ENCODE measurements at regions not wholly inside any gene's neighbourhood (a gene's known extent, or its start where the extent isn't known, plus 50 kb on each side); places are given as distances from the start of the nearest gene placed in this dataset.

GRCh38 chr2:51919395-51919794 lies 887.5 kb upstream of the NRXN1 start (continued):
- TF ChIP-seq ZNF462 (CRISPR knock-in tag; IDR thresholded peaks at IDR 0.05) (no peak), EZH2phosphoT487 (IDR thresholded peaks at IDR 0.05; ENCODE audit: unreplicated experiment) (no peak), ZNF331 (CRISPR knock-in tag; IDR thresholded peaks at IDR 0.05; ENCODE audit: low read depth) (no peak), ZNF114 (CRISPR knock-in tag; IDR thresholded peaks at IDR 0.05) (no peak), CREB1 (CRISPR knock-in tag; IDR thresholded peaks at IDR 0.05; ENCODE audit: low read depth) (no peak), CTCF (conservative IDR thresholded peaks at IDR 0.05; ENCODE audit: low read depth in 2 of 2) (no peak), JUNB (IDR thresholded peaks at IDR 0.05; ENCODE audit: unreplicated experiment) (no peak), POLR2AphosphoS5 (IDR thresholded peaks at IDR 0.05; ENCODE audit: low read depth) (no peak)

GRCh38 chr2:51918113-51918512 lies 886.2 kb upstream of the NRXN1 start:
- H3K4me2 ChIP-seq = no peak overlapping the region
- no peaks in the 10 kb centered on the region for H3K79me2 ChIP-seq (replicated peaks; ENCODE audit: insufficient read depth)
- Mint-ChIP-seq H3K9me3 (peaks cover 28% of the 10 kb centered on the region), H3K4me3 (no peak overlapping the region), H3K27ac (no peak overlapping the region), H3K4me1 (no peaks in the 10 kb centered on the region), H3K36me3 (ENCODE audit: low read depth) (peaks cover 11% of the 10 kb centered on the region; the same call in 2 of the 3 replicates), H3K27me3 (ENCODE audit: insufficient read depth, low read depth, poor library complexity) (peaks cover 2% of the 10 kb centered on the region)
- H3F3A ChIP-seq (replicated peaks; ENCODE audit: low read depth) = no peaks in the 10 kb centered on the region
- no peaks in the 10 kb centered on the region for H4K20me1 ChIP-seq (replicated peaks; ENCODE audit: insufficient read depth)
- H3K9me2 ChIP-seq (ENCODE audit: insufficient read depth) = 0 out of 2 replicates have a peak, but pooled peaks cover 8% of the 10 kb centered on the region
- no peaks in the 10 kb centered on the region for H3K4me1 ChIP-seq (ENCODE audit: insufficient read depth)
- H3K27ac ChIP-seq (ENCODE audit: low read depth) = no peak overlapping the region
- H3K4me3 ChIP-seq = no peak overlapping the region
- no peaks in the 10 kb centered on the region; the same call in 1 of the 2 replicates for H3K36me3 ChIP-seq (ENCODE audit: insufficient read depth)
- DNase-seq (ENCODE audit: low spot score) = no peak
- H3K27me3 ChIP-seq (ENCODE audit: insufficient read depth) = no peaks in the 10 kb centered on the region
- ATAC-seq = no peak
- no peak overlapping the region for H2AFZ ChIP-seq
- no peak for TF ChIP-seq JUNB (IDR thresholded peaks at IDR 0.05; ENCODE audit: unreplicated experiment)
- TF ChIP-seq CTCF (conservative IDR thresholded peaks at IDR 0.05; ENCODE audit: low read depth in 2 of 2) = no peak
- TF ChIP-seq REST (IDR thresholded peaks at IDR 0.05; ENCODE audit: unreplicated experiment) = no peak
- no peak for TF ChIP-seq ZNF114 (CRISPR knock-in tag; IDR thresholded peaks at IDR 0.05)
- TF ChIP-seq ZNF331 (CRISPR knock-in tag; IDR thresholded peaks at IDR 0.05; ENCODE audit: low read depth) = no peak
- TF ChIP-seq POLR2AphosphoS5 (IDR thresholded peaks at IDR 0.05; ENCODE audit: low read depth) = no peak
- no peak for TF ChIP-seq CREB1 (CRISPR knock-in tag; IDR thresholded peaks at IDR 0.05; ENCODE audit: low read depth)

All from GM23338 (cell line).